Fibroblast of upper back skin (primary cell): ENCODE measurements at regions not wholly inside any gene's neighbourhood (a gene's known extent, or its start where the extent isn't known, plus 50 kb on each side); places are given as distances from the start of the nearest gene placed in this dataset.

ENCODE experiments used
- DNase-seq: peaks from one replicate; pipeline ENCODE4 v3.0.0-alpha.2; 2013

GRCh38 chr13:26929971-26930730 is 169.6 kb upstream of the GPR12 start:
- DNase-seq, result peak; percentile 62

DNA sequence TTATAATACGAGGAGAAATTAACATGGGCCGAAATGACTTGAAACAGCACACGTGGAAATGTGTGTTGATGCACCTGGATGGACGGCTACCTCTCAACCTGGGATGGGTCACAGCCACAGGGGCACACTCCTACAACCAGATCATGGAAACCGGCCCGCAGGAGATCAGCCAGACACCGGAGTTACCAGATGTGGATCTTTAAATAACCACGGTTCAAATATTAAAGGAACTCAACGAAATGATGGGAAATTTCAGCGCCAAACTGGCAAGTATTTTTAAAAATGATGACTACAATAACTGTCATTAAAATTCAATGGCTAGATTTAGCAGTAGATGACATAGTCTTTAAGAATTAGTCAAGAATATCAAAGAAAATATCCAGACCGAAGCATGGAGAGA is 166.9 kb upstream of the GPR12 start:
- DNase-seq, result no peak

DNA sequence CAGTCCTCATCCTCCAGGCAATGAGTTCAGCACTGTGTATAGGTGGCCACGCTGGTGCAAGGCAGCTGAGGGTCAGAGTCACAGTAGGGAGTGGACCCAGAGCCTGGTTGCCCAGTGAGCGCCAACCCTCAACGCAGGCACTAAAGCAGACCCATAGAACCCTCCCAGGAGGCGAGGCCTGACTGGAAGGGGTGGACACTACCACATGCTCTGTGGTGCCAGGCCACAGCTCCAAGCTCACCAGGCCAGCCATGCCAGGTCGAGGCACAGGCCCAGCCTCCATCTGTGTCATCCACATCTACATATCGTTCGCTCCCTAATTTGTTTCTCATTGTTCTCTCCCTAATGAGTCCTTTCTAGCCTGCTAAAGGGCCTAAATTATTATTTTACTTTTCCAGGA is 165.8 kb upstream of the GPR12 start:
- no peak for DNase-seq

DNA sequence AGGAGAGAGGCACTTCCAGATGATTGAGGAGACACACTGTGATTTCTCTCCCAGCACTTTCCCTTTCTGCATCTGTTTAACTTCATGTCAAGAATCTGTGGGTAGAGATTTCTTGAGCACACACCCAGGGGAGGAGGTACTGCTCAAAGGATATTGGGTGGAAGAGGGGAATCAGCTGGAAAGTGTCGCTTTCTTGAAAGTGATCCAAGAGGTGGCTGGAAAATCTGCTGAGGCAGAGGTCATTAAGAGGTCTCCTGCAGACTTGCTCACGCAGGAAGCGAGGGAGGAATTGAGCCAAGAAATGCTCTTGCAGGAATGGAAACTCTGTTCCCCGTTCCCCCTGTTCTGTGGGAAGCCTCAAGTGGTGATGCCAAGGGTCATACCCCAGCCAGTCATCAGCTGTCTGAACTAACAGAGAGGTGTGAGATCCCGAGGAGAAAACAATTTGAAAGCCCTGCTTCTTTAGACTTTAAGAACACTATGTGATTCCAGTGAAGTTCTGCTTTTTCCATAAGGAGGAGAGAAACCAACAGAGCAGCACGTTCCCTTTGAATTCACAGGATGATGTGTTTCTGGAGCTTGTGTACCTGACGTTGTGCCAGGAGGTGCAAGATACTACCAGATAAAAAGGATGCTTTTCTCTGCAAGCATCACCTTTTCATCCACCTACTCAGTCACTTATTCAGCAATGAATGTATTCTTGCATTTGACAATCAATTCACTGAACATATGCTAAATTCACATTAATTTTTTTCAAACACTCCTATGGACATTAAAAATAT is 163.4 kb upstream of the GPR12 start:
- peak; percentile 41 for DNase-seq

DNA sequence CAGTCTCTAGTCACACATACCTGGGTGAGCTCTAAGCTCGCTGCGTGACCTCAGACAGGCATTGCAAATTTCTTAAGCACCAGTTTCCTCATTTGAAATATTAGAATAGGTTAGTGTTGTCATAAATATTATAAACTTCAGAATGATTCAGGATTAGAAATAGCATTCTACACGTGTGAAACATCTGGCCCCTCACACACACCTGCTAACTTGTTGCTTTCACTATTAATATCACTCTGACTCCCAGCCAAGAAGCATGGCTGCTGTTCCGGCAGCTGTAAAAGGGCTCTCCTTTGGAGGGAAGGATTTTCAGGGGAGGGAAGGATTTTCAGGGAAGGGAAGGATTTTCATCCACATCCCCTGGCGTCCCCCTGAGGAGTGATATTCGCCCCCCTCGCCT is 161.3 kb upstream of the GPR12 start:
- no peak for DNase-seq

- DNase-seq, result no peak
Measured at GRCh38 chr13:26920614-26921355, 160.2 kb upstream of the GPR12 start.

DNA sequence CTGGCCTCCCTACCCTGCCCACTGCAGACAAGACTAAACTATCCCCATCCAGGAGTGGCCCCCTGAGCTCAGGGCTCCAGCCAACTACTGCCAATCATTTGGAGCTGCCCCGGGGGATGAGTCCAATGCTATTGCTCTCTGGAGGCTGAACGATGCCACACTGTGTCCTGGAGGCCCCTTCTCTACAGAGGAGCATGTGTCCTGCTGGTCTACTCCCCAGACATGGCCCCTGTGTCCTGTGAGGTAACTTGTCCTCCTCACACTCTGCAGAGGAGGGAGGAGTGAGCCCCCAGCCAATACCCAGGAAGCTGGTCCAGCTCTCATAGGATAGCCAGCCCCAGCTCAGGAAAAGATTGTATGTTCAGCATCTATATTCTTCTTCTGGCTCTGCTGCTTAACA is 159.1 kb upstream of the GPR12 start:
- no peak for DNase-seq

DNA sequence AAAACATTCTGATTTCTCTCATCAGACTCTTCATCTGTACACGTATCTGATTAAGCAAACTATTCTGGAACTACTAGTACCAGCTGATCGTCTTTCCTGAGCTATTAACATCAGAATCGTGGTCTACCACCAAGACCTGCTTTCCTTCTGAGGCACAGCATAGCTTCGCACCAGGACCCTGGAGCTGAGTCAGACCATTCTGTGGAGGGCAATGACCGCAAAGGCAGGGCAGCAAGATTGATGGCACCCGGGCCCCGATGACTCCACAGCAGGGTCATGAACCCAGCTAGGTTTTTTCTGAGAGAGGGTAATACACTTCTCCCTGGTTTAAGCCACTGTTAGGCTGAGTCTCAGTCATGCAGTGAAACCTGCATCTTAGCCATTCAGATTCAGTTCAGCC is 158.7 kb upstream of the GPR12 start:
- no peak for DNase-seq

DNA sequence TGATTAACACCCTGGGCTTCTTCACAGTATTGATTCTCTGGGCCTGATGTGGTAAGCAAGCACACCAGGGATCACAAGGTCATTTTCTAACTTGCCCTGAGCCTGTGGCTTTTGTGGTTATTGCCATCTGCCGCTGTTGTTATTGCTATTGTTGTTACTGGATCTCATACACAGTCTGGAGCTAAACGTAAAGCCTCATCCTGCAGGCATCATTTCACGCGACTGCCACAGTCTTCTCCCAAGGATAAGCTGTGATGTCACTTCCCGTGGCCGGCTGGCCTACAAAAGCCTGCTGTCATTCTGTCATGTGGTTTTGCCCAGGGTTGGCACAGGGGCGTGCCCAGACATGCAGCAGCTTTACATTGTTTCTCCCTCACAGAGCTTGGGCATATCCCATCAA is 154.0 kb upstream of the GPR12 start:
- DNase-seq, result no peak

DNA sequence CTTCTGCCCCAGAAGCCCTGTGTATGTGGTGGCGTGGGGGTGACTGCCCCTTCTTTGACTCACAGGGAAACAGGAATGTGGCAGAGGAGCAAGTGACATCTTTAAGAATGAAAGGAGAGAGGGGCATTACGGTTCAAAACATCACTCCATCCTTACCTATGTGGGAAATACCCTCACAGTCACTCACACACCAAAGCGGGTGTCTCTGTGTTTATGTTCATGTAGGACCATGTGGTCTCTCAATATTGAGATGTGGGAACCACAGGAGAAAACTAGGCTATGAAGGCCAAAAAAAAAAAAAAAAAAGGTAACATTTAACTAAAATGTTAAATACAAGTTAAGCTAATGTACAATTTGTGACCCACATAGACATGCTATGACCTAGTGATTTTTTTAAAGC is 153.6 kb upstream of the GPR12 start:
- no peak for DNase-seq

- DNase-seq, result no peak
Measured at GRCh38 chr13:26910754-26911465, 150.3 kb upstream of the GPR12 start.

GRCh38 chr13:26909477-26909876 is 148.9 kb upstream of the GPR12 start:
- DNase-seq, result no peak

- DNase-seq, result no peak
Measured at GRCh38 chr13:26908126-26908525, 147.5 kb upstream of the GPR12 start.

DNA sequence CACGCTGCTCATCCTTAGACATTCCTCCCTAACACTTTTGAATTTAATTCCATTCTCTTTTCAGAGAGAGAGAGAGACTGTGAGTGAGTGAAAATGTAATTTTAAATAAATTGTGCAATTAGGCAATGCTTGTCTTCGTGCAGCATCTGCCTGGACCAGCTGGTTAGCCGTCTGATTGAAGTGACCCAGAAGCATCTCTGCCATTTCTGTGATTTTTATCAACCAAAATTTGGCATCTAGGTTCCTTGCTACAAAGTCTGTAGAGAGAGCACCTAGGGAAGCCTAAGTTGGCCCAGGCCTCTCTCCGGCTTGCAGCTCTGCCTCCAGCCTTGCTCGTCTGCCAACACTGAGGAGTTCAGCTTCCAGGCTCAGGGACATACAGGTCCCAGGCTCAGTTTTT is 138.6 kb upstream of the GPR12 start:
- no peak for DNase-seq

GRCh38 chr13:26897706-26898550 is 137.3 kb upstream of the GPR12 start:
- DNase-seq, result no peak

DNA sequence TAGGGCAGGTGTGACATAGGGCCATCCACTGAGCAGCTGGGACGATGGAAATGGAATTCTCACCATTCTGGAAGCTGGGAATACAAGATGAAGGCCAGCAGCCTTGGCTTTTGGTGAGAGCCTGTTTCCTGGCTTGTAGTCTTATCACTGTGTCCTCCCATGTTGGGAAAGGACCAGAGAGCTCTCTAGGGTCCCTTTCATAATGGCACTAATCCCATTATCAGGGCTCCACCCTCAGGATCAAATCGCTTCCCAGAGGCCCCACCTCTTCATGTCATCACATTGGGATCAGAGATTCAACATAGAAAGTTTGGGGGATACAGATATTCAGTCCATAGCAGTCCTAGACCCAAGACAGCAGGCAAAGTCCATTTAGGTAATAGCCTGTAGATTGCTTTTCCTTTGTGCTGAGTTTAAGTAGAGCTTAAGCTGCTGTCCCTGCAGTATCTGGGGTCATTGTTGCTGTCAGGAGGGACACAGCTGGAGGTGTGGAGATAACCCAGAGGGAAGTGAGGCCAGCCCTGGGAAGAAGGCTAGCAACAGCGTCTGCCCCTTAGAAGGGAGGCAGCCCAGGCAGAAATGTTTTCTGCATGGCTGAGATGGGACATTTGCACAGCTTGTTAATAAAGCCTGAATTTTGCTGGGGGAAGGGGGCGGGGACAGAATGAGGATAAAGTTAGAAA is 136.5 kb upstream of the GPR12 start:
- no peak for DNase-seq

DNA sequence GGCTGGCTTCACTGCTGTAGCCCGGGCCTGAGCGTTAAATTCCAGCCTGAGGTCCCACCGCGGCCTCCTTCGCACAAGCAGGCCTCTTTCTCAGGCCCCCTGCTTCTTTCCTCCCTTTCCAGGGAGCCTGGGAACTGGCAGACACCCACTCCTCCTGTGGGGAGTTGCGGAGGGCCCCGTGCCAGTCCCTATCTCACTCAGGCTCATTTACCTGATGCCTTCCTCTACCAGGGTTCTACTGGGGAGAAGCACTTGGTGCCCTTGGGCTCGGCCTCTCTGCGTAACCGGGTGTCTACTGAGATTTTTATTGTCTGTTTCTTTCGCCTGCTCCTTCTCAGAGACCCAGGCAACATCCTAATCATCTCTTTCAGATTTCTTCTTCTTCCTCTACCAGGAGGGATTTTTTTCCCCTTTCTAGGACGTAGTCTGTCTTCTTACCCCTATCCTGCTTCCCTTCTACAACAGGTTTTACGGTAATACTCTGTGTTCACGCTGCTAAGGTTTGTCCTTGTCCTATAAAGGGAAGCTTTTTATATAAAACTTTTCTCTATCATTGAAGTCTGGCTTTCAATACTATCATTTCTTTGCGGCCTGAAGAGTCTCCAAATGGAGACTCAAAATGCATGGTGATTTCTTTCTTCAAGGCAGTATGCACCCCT is 135.4 kb upstream of the GPR12 start:
- DNase-seq, result no peak

- no peak for DNase-seq
Measured at GRCh38 chr13:26895081-26895807, 134.7 kb upstream of the GPR12 start.

- no peak for DNase-seq
Measured at GRCh38 chr13:26888632-26889031, 128.0 kb upstream of the GPR12 start.

GRCh38 chr13:26887594-26887993 is 127.0 kb upstream of the GPR12 start:
- no peak for DNase-seq
